ENCODE measurements at regions not wholly inside any gene's neighbourhood (a gene's known extent, or its start where the extent isn't known, plus 50 kb on each side); places are given as distances from the start of the nearest gene placed in this dataset.

DNA sequence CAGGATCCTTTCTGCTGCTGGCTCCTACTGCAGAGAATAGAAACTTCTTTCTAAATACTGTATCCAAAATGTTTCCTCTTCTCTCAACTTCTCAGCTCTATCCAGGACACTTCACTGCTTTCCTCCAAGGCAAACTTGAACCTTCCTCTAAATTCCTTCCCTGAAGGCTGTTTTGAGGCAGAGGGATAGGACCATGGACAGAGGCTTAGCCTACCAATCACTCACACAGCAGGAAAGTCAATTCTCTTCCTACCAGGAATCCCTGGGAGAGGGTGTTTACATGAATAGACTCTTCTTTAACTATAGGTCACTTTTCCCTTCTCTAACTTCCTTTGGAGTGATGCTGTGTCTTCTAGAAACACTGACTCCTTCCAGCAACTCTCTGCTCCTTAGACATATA, 115.6 kb upstream of the MKLN1 start:
- no peaks in the 10 kb centered on the region for H3K9me3 Mint-ChIP-seq (ENCODE audit: unreplicated experiment)
- no peak overlapping the region for H3K27ac Mint-ChIP-seq (ENCODE audit: low read depth, unreplicated experiment)
- no peaks in the 10 kb centered on the region for H3K4me1 Mint-ChIP-seq (ENCODE audit: insufficient read depth, unreplicated experiment)
- H3K36me3 Mint-ChIP-seq (ENCODE audit: insufficient read depth, unreplicated experiment) = no peaks in the 10 kb centered on the region
- TF ChIP-seq, protein P1, sequence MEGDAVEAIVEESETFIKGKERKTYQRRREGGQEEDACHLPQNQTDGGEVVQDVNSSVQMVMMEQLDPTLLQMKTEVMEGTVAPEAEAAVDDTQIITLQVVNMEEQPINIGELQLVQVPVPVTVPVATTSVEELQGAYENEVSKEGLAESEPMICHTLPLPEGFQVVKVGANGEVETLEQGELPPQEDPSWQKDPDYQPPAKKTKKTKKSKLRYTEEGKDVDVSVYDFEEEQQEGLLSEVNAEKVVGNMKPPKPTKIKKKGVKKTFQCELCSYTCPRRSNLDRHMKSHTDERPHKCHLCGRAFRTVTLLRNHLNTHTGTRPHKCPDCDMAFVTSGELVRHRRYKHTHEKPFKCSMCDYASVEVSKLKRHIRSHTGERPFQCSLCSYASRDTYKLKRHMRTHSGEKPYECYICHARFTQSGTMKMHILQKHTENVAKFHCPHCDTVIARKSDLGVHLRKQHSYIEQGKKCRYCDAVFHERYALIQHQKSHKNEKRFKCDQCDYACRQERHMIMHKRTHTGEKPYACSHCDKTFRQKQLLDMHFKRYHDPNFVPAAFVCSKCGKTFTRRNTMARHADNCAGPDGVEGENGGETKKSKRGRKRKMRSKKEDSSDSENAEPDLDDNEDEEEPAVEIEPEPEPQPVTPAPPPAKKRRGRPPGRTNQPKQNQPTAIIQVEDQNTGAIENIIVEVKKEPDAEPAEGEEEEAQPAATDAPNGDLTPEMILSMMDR (IDR thresholded peaks at IDR 0.05; ENCODE audit: unreplicated experiment) = no peak
- H3K27me3 Mint-ChIP-seq (ENCODE audit: insufficient read depth, unreplicated experiment) = no peaks in the 10 kb centered on the region
- peak; percentile 21 for DNase-seq (ENCODE audit: unreplicated experiment)
- no peak overlapping the region for H3K4me3 Mint-ChIP-seq (ENCODE audit: unreplicated experiment)
- BruUV-seq (replicated peaks) = no TSS peak
- ChIA-PET CTCF (interaction anchor here (0.8 to 1.4 kb wide), 2 partner anchors 8 to 91 kb away, joined by 3 to 4 read pairs; no protein-coding TSS in a partner anchor), POLR2A (interaction anchor here (0.6 to 0.7 kb wide), 2 partner anchors 100 to 109 kb away, joined by 3 read pairs; no protein-coding TSS in a partner anchor)
- intact Hi-C loops (cut with micrococcal nuclease) = no loop called here

GRCh38 chr7:131218727-131219128, 108.9 kb upstream of the MKLN1 start:
- intact Hi-C loops (cut with micrococcal nuclease) = no loop called here
- no TSS peak for BruUV-seq (replicated peaks)
- Mint-ChIP-seq H3K4me1 (ENCODE audit: insufficient read depth, unreplicated experiment) (no peaks in the 10 kb centered on the region), H3K36me3 (ENCODE audit: insufficient read depth, unreplicated experiment) (no peaks in the 10 kb centered on the region), H3K27me3 (ENCODE audit: insufficient read depth, unreplicated experiment) (no peaks in the 10 kb centered on the region), H3K4me3 (ENCODE audit: unreplicated experiment) (no peak overlapping the region), H3K27ac (ENCODE audit: low read depth, unreplicated experiment) (no peak overlapping the region), H3K9me3 (ENCODE audit: unreplicated experiment) (no peaks in the 10 kb centered on the region)
- DNase-seq (ENCODE audit: unreplicated experiment) = no peak
- ChIA-PET POLR2A (interaction anchor here (1.4 kb wide), 1 partner anchor 109 kb away, joined by 3 read pairs; no protein-coding TSS in a partner anchor), CTCF (interaction anchor here (0.6 kb wide), 1 partner anchor 109 kb away, joined by 3 read pairs; no protein-coding TSS in a partner anchor)
- TF ChIP-seq, protein P1 (IDR thresholded peaks at IDR 0.05; ENCODE audit: unreplicated experiment) = no peak

GRCh38 chr7:131219312-131220041, 108.2 kb upstream of the MKLN1 start:
- H3K9me3 Mint-ChIP-seq (ENCODE audit: unreplicated experiment) = no peaks in the 10 kb centered on the region
- H3K36me3 Mint-ChIP-seq (ENCODE audit: insufficient read depth, unreplicated experiment) = no peaks in the 10 kb centered on the region
- H3K4me1 Mint-ChIP-seq (ENCODE audit: insufficient read depth, unreplicated experiment) = no peaks in the 10 kb centered on the region
- no peak for DNase-seq (ENCODE audit: unreplicated experiment)
- H3K27ac Mint-ChIP-seq (ENCODE audit: low read depth, unreplicated experiment) = no peak overlapping the region
- CTCF ChIA-PET = interaction anchor here (0.6 kb wide), 1 partner anchor 110 kb away, joined by 3 read pairs; no protein-coding TSS in a partner anchor
- intact Hi-C loops (cut with micrococcal nuclease) = no loop called here
- TF ChIP-seq, protein P1 (IDR thresholded peaks at IDR 0.05; ENCODE audit: unreplicated experiment) = no peak
- no TSS peak for BruUV-seq (replicated peaks)
- H3K27me3 Mint-ChIP-seq (ENCODE audit: insufficient read depth, unreplicated experiment) = no peaks in the 10 kb centered on the region
- no peak overlapping the region for H3K4me3 Mint-ChIP-seq (ENCODE audit: unreplicated experiment)
- POLR2A ChIA-PET = interaction anchor here (1.4 kb wide), 1 partner anchor 110 kb away, joined by 3 read pairs; no protein-coding TSS in a partner anchor

- no peak for DNase-seq (ENCODE audit: unreplicated experiment)
- H3K4me1 Mint-ChIP-seq (ENCODE audit: insufficient read depth, unreplicated experiment) = peaks cover 7% of the 10 kb centered on the region
- no peak overlapping the region for H3K27ac Mint-ChIP-seq (ENCODE audit: low read depth, unreplicated experiment)
- ChIA-PET CTCF (interaction anchor here (0.9 kb wide), 1 partner anchor 10 kb away, joined by 4 read pairs; no protein-coding TSS in a partner anchor), POLR2A (no interaction called here)
- no peak overlapping the region for H3K4me3 Mint-ChIP-seq (ENCODE audit: unreplicated experiment)
- no TSS peak for BruUV-seq (replicated peaks)
- intact Hi-C loops (cut with micrococcal nuclease) = no loop called here
- TF ChIP-seq, protein P1 (IDR thresholded peaks at IDR 0.05; ENCODE audit: unreplicated experiment) = no peak
- no peaks in the 10 kb centered on the region for H3K9me3 Mint-ChIP-seq (ENCODE audit: unreplicated experiment)
- H3K27me3 Mint-ChIP-seq (ENCODE audit: insufficient read depth, unreplicated experiment) = no peaks in the 10 kb centered on the region
- H3K36me3 Mint-ChIP-seq (ENCODE audit: insufficient read depth, unreplicated experiment) = no peaks in the 10 kb centered on the region
Observed at GRCh38 chr7:131221061-131221460, 106.6 kb upstream of the MKLN1 start.
